ENCODE measurements at regions not wholly inside any gene's neighbourhood (a gene's known extent, or its start where the extent isn't known, plus 50 kb on each side); places are given as distances from the start of the nearest gene placed in this dataset.

DNA sequence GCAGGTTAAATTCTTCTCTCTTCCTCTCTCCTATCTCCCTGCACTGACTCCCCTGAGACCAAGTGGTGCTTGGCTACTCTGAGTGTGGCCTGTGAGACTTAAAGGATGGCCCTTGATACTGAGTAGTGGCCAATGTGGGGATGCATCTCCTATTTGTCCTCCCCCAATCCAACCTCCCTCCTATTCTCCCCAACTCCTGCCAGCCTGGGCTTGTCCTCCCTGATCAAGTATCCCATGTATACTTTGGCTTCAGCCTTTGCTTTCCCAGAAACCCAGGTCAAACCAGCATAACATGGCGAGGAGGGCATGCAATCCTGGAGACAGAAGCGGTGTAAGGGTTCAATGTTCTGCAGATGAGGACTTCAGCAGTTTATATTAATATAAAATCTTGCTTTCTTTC lies 77.9 kb upstream of the GRB10 start:
- Histone ChIP-seq H2AK5ac (ENCODE audit: insufficient read length, low read length) (no peak overlapping the region), H2BK20ac (ENCODE audit: low read depth, low read length, poor library complexity, severe bottlenecking) (no peak overlapping the region), H2BK12ac (ENCODE audit: insufficient read length, low read depth, low read length) (no peak overlapping the region), H4K91ac (ENCODE audit: insufficient read length, low read depth, low read length) (no peak overlapping the region), H3K4me2 (ENCODE audit: insufficient read depth, insufficient read length, low read length) (no peak overlapping the region), H3K4ac (ENCODE audit: low read depth, low read length) (no peak overlapping the region), H4K8ac (replicated peaks; ENCODE audit: insufficient read length, low read depth, low read length) (no peak overlapping the region), H3K14ac (ENCODE audit: insufficient read depth, low read length) (no peak overlapping the region), H3K23me2 (ENCODE audit: insufficient read length, low read depth, low read length, poor library complexity, severe bottlenecking) (no peaks in the 10 kb centered on the region), H3K9me3 (ENCODE audit: control insufficient read depth, low read depth, low read length) (no peaks in the 10 kb centered on the region), H2BK5ac (ENCODE audit: insufficient read length, low read length) (no peak overlapping the region), H2BK15ac (ENCODE audit: low read depth, low read length) (no peak overlapping the region), H3K27ac (ENCODE audit: insufficient read length, low read depth, low read length) (no peak overlapping the region), H3K9ac (ENCODE audit: extremely low read depth, insufficient read length, low read length) (no peak overlapping the region), H4K20me1 (ENCODE audit: control insufficient read depth, insufficient read depth, insufficient read length) (no peaks in the 10 kb centered on the region), H2AFZ (ENCODE audit: low read length) (no peak overlapping the region), H3K27me3 (ENCODE audit: insufficient read depth, low read length) (no peaks in the 10 kb centered on the region), H3K79me2 (ENCODE audit: insufficient read depth, low read length) (no peaks in the 10 kb centered on the region), H3K23ac (ENCODE audit: insufficient read length, low read depth, low read length) (no peak overlapping the region), H3K56ac (ENCODE audit: insufficient read length, low read depth, low read length) (no peak overlapping the region), H3K4me1 (ENCODE audit: insufficient read depth, low read length) (no peaks in the 10 kb centered on the region; the same call in 1 of the 2 replicates), H4K5ac (ENCODE audit: insufficient read length, low read depth, low read length) (no peak overlapping the region), H3K79me1 (ENCODE audit: insufficient read depth, low read depth, low read length, poor library complexity, severe bottlenecking) (no peaks in the 10 kb centered on the region), H3T11ph (ENCODE audit: low read length) (no peak overlapping the region), H3K18ac (ENCODE audit: insufficient read length, low read depth, low read length) (no peak overlapping the region), H2BK120ac (ENCODE audit: low read depth, low read length, poor library complexity, severe bottlenecking) (no peak overlapping the region)
- Mint-ChIP-seq H3K9me3 (peaks cover 5% of the 10 kb centered on the region in 2 experiments; a peak in 2 of 5 replicates), H3K27me3 (ENCODE audit: low read depth) (peaks cover 4% of the 10 kb centered on the region), H3K36me3 (ENCODE audit: insufficient read depth in 1 of 3, low read depth in 3 of 3) (peaks cover 0 to 4% (median 0%) of the 10 kb centered on the region in 3 experiments; a peak in 1 of 7 replicates), H3K4me3 (no peak overlapping the region), H3K27ac (no peak overlapping the region), H3K4me1 (peaks cover 10 to 15% of the 10 kb centered on the region in 2 experiments)
- TF ChIP-seq, protein P1, sequence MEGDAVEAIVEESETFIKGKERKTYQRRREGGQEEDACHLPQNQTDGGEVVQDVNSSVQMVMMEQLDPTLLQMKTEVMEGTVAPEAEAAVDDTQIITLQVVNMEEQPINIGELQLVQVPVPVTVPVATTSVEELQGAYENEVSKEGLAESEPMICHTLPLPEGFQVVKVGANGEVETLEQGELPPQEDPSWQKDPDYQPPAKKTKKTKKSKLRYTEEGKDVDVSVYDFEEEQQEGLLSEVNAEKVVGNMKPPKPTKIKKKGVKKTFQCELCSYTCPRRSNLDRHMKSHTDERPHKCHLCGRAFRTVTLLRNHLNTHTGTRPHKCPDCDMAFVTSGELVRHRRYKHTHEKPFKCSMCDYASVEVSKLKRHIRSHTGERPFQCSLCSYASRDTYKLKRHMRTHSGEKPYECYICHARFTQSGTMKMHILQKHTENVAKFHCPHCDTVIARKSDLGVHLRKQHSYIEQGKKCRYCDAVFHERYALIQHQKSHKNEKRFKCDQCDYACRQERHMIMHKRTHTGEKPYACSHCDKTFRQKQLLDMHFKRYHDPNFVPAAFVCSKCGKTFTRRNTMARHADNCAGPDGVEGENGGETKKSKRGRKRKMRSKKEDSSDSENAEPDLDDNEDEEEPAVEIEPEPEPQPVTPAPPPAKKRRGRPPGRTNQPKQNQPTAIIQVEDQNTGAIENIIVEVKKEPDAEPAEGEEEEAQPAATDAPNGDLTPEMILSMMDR (conservative IDR thresholded peaks at IDR 0.05) = no peak
- DNase-seq = no peak
- WGBS (ENCODE audit: extremely low coverage, insufficient read length, low lambda C conversion rate) = no CpG with 5 or more reads among the region's 2 CpGs

Data from H9 (cell line).